SK-N-SH (cell line): ENCODE measurements at regions not wholly inside any gene's neighbourhood (a gene's known extent, or its start where the extent isn't known, plus 50 kb on each side); places are given as distances from the start of the nearest gene placed in this dataset.

Experiments used
- CTCF ChIA-PET: fragments of 300-600, 350-600 bp; formaldehyde crosslinking; extraction: SDS; loops from one replicate; lab custom pipeline; 2021; lab: Yijun Ruan, JAX
- POLR2A ChIA-PET: fragments of 350-600 bp; sonication (Branson Sonifier 250); formaldehyde crosslinking; extraction: SDS; loops from one replicate; lab custom pipeline; 2020; ENCODE audit warnings: antibody characterized with exemption, inconsistent platforms; lab: Yijun Ruan, JAX
- DNase-seq: peaks from one replicate; pipeline ENCODE4 v3.0.0; 2012
- H2AFZ ChIP-seq: fragments of 200-600 bp; sonication (generic); 2 replicates; pipeline ENCODE4 v1.8.1; 2016; ENCODE audit warnings: antibody characterized with exemption, mild to moderate bottlenecking, low read depth
- H3F3A ChIP-seq: fragments of 200-600 bp; sonication (generic); replicated peaks from 2 replicates; pipeline ENCODE3; 2016; ENCODE audit warnings: antibody characterized with exemption, mild to moderate bottlenecking; ENCODE audit not compliant: insufficient read depth
- H3K27ac ChIP-seq, 2 experiments: fragments of 200-500 bp in 1 of 2; fragments of 200-600 bp in 1 of 2; sonication (Bioruptor generic) in 1 of 2; sonication (generic), shearing (Covaris generic) in 1 of 2; 2 replicates each; pipeline versions ENCODE4 v1.5.1 to v1.6.1; 2014 to 2016; ENCODE audit warnings: low read depth in 2 of 2, inconsistent platforms in 1 of 2, low read length in 1 of 2, mild to moderate bottlenecking in 1 of 2, mixed read lengths in 1 of 2
- H3K27me3 ChIP-seq: fragments of 200-600 bp; sonication (generic), shearing (Covaris generic); 2 replicates; pipeline ENCODE4 v1.6.1; 2016; ENCODE audit warnings: mixed run types; ENCODE audit not compliant: insufficient read depth
- H3K36me3 ChIP-seq, 2 experiments: fragments of 200-500 bp in 1 of 2; fragments of 200-600 bp in 1 of 2; sonication (Bioruptor generic) in 1 of 2; sonication (generic) in 1 of 2; replicated peaks in 1 of 2; 2 replicates each; pipeline versions ENCODE3 to v1.5.1; 2014 to 2016; ENCODE audit warnings: low read length in 1 of 2, mild to moderate bottlenecking in 1 of 2; ENCODE audit not compliant: insufficient read depth in 2 of 2, control insufficient read depth in 1 of 2
- H3K4me1 ChIP-seq, 2 experiments: fragments of 200-500 bp in 1 of 2; fragments of 200-600 bp in 1 of 2; sonication (Bioruptor generic) in 1 of 2; sonication (generic), shearing (Covaris generic) in 1 of 2; 2 replicates each; pipeline versions ENCODE4 v1.5.1 to v1.6.1; 2014 to 2016; ENCODE audit warnings: low read depth in 1 of 2, low read length in 1 of 2, mixed run types in 1 of 2; ENCODE audit not compliant: insufficient read depth in 2 of 2, control insufficient read depth in 1 of 2
- H3K4me2 ChIP-seq: fragments of 200-600 bp; sonication (generic), shearing (Covaris generic); 2 replicates; pipeline ENCODE4 v1.6.1; 2017; ENCODE audit warnings: mixed run types
- H3K4me3 ChIP-seq, 2 experiments: fragments of 200-500 bp in 1 of 2; fragments of 200-600 bp in 1 of 2; sonication (Bioruptor generic) in 1 of 2; sonication (generic), shearing (Covaris generic) in 1 of 2; 2 replicates each; pipeline versions ENCODE4 v1.5.1 to v1.8.1; 2014 to 2016; ENCODE audit warnings: low read depth in 2 of 2, inconsistent platforms in 1 of 2, low read length in 1 of 2, mild to moderate bottlenecking in 1 of 2, mixed read lengths in 1 of 2, moderate library complexity in 1 of 2
- H3K79me2 ChIP-seq: fragments of 200-600 bp; sonication (generic); 2 replicates; pipeline ENCODE4 v1.8.1; 2017; ENCODE audit warnings: mild to moderate bottlenecking; ENCODE audit not compliant: insufficient read depth
- H3K9ac ChIP-seq: fragments of 200-600 bp; sonication (generic); 2 replicates; pipeline ENCODE4 v1.6.1; 2017; ENCODE audit warnings: mixed run types
- H3K9me2 ChIP-seq: fragments of 200-600 bp; sonication (generic); 2 replicates; pipeline ENCODE4 v1.6.1; 2017; ENCODE audit warnings: mixed run types
- H3K9me3 ChIP-seq: fragments of 200-600 bp; sonication (generic); 2 replicates; pipeline ENCODE4 v1.6.1; 2017; ENCODE audit warnings: mixed run types, mild to moderate bottlenecking, moderate library complexity
- H4K20me1 ChIP-seq: fragments of 200-600 bp; sonication (generic); 2 replicates; pipeline ENCODE4 v1.6.1; 2017; ENCODE audit warnings: mild to moderate bottlenecking, mixed run types; ENCODE audit not compliant: insufficient read depth
- CHD2 ChIP-seq: fragments of 150-350 bp; IDR thresholded peaks from 2 replicates; pipeline ENCODE4 v1.6.1; 2018; ENCODE audit warnings: low read length; ENCODE audit not compliant: partially characterized antibody
- FOSL2 ChIP-seq: IDR thresholded peaks from 2 replicates; pipeline ENCODE4 v1.4.0; 2012; ENCODE audit warnings: low read depth, mild to moderate bottlenecking, moderate library complexity, borderline replicate concordance
- GATA2 ChIP-seq: sonication (generic); formaldehyde crosslinking; IDR thresholded peaks from 2 replicates; pipeline ENCODE4 v1.5.0; 2020; ENCODE audit warnings: mild to moderate bottlenecking, missing genetic modification reagents
- IRF3 ChIP-seq: fragments of 150-350 bp; IDR thresholded peaks from 2 replicates; pipeline ENCODE4 v1.6.1; 2016; ENCODE audit warnings: mild to moderate bottlenecking, low read depth, low read length
- MAX ChIP-seq: IDR thresholded peaks from 2 replicates; pipeline ENCODE4 v1.4.0; 2012; ENCODE audit warnings: low read depth
- MEF2A ChIP-seq: IDR thresholded peaks from 2 replicates; pipeline ENCODE4 v1.4.0; 2012; ENCODE audit warnings: low read depth, borderline replicate concordance
- NRF1 ChIP-seq: IDR thresholded peaks from 2 replicates; pipeline ENCODE4 v1.6.1; 2012; ENCODE audit warnings: low read depth, mild to moderate bottlenecking, low read length
- POLR2AphosphoS5 ChIP-seq: IDR thresholded peaks from 2 replicates; pipeline ENCODE4 v1.6.1; 2012; ENCODE audit warnings: low read depth, low read length
- RAD21 ChIP-seq: IDR thresholded peaks from 2 replicates; pipeline ENCODE4 v1.6.1; 2012; ENCODE audit warnings: mild to moderate bottlenecking, low read length
- RCOR1 ChIP-seq: fragments of 150-350 bp; IDR thresholded peaks from 2 replicates; pipeline ENCODE4 v1.6.1; 2017; ENCODE audit warnings: antibody characterized with exemption, low read length
- REST ChIP-seq: IDR thresholded peaks from 2 replicates; pipeline ENCODE4 v1.6.1; 2012; ENCODE audit warnings: mild to moderate bottlenecking, low read depth, low read length, moderate library complexity
- TCF12 ChIP-seq: IDR thresholded peaks from 2 replicates; pipeline ENCODE4 v1.4.0; 2012
- TEAD4 ChIP-seq: IDR thresholded peaks from 2 replicates; pipeline ENCODE4 v1.4.0; 2012; ENCODE audit warnings: mild to moderate bottlenecking, borderline replicate concordance; ENCODE audit not compliant: insufficient read depth
- USF2 ChIP-seq: fragments of 150-350 bp; IDR thresholded peaks from 2 replicates; pipeline ENCODE4 v1.6.1; 2017; ENCODE audit warnings: antibody characterized with exemption, low read length, low read depth, borderline replicate concordance
- ZBTB33 ChIP-seq: IDR thresholded peaks from 2 replicates; pipeline ENCODE4 v1.4.0; 2012; ENCODE audit warnings: low read depth, borderline replicate concordance
- WGBS: methylation state at CpG from one replicate; pipeline ENCODE4 v1.1.6; 2017; ENCODE audit warnings: low lambda C conversion rate; 5-methylcytosine and 5-hydroxymethylcytosine counted together

- Histone ChIP-seq H4K20me1 (no peaks in the 10 kb centered on the region), H3K79me2 (no peaks in the 10 kb centered on the region), H3K9me2 (no peaks in the 10 kb centered on the region), H3K4me3 (no peak overlapping the region), H3F3A (peaks cover 37% of the 10 kb centered on the region)
- CTCF ChIA-PET: interaction anchor here (4.4 kb wide), 1 partner anchor 10 kb away, joined by 33 read pairs; no protein-coding TSS in a partner anchor
- TF ChIP-seq RCOR1 (no peak), NRF1 (no peak), USF2 (no peak), TCF12 (no peak), REST (no peak), RAD21 (no peak), TEAD4 (no peak), IRF3 (no peak), FOSL2 (no peak), POLR2AphosphoS5 (no peak), GATA2 (CRISPR knock-in tag) (no peak), MAX (no peak), MEF2A (no peak), ZBTB33 (no peak), CHD2 (no peak)
- TF ChIP-seq, all 33 proteins: peak for 0
- 81% methylated on average over 12 of the region's 12 CpGs for whole genome bisulfite sequencing
- Histone ChIP-seq H3K4me2 (no peak overlapping the region), H2AFZ (no peak overlapping the region; the same call in 1 of the 2 replicates), H3K36me3 (no peaks in the 10 kb centered on the region), H3K27ac (peak overlapping the region; percentile 59 to 85; a peak in 3 of 4 replicates), H3K4me1 (peaks cover 42 to 52% of the 10 kb centered on the region in 2 experiments), H3K9me3 (no peaks in the 10 kb centered on the region), H3K27me3 (no peaks in the 10 kb centered on the region), H3K9ac (no peak overlapping the region)
- POLR2A ChIA-PET: no interaction called here
- peak; percentile 41 for DNase-seq
Measured at GRCh38 chr1:224502459-224503160, 68.0 kb upstream of the WDR26 start.
